ENCODE measurements at regions not wholly inside any gene's neighbourhood (a gene's known extent, or its start where the extent isn't known, plus 50 kb on each side); places are given as distances from the start of the nearest gene placed in this dataset.

GRCh38 chr16:54466233-54466632 lies 179.6 kb upstream of the IRX3 start:
- TF ChIP-seq CTCF (IDR thresholded peaks at IDR 0.05) = no peak
- no peak for TF ChIP-seq EP300 (IDR thresholded peaks at IDR 0.05)

Measured in ovary (tissue), 3 donors.